ENCODE measurements at regions not wholly inside any gene's neighbourhood (a gene's known extent, or its start where the extent isn't known, plus 50 kb on each side); places are given as distances from the start of the nearest gene placed in this dataset.
"Not testable (repeated sequence)": the region's sequence is repeated elsewhere in the genome, so short reads cannot be mapped to it uniquely, and the experiment has no call there.

- H4K20me1 ChIP-seq (ENCODE audit: insufficient read depth); H2AFZ ChIP-seq (ENCODE audit: low read depth); H3K36me3 ChIP-seq (replicated peaks in 1 of 2; ENCODE audit: control insufficient read depth in 1 of 2, insufficient read depth in 2 of 2, low read length in 1 of 2); H3K27ac ChIP-seq (ENCODE audit: low read depth in 2 of 2, low read length in 1 of 2); H3K79me2 ChIP-seq (ENCODE audit: insufficient read depth); H3F3A ChIP-seq (replicated peaks; ENCODE audit: insufficient read depth); H3K4me2 ChIP-seq; H3K4me1 ChIP-seq (ENCODE audit: control insufficient read depth in 1 of 2, insufficient read depth in 2 of 2, low read depth in 1 of 2, low read length in 1 of 2); POLR2A ChIA-PET; H3K4me3 ChIP-seq (ENCODE audit: low read depth in 2 of 2, low read length in 1 of 2); H3K9me2 ChIP-seq; H3K9ac ChIP-seq; H3K27me3 ChIP-seq (ENCODE audit: insufficient read depth); DNase-seq; H3K9me3 ChIP-seq: not testable (repeated sequence)
- CTCF ChIA-PET, result interaction anchor here (0.9 kb wide), 1 partner anchor 174 kb away, joined by 4 read pairs; no protein-coding TSS in a partner anchor
- WGBS (ENCODE audit: low lambda C conversion rate), result 52% methylated on average over 5 of the region's 5 CpGs
Measured at GRCh38 chr1:98552576-98553074, 108.9 kb upstream of the SNX7 start.

GRCh38 chr1:98550076-98550475 is 111.4 kb upstream of the SNX7 start:
- WGBS (ENCODE audit: low lambda C conversion rate), result 23% methylated on average over 1 of the region's 1 CpG
- Histone ChIP-seq H3K9me3 (no peaks in the 10 kb centered on the region), H3K79me2 (ENCODE audit: insufficient read depth) (no peaks in the 10 kb centered on the region), H2AFZ (ENCODE audit: low read depth) (no peak overlapping the region), H3K27ac (ENCODE audit: low read depth in 2 of 2, low read length in 1 of 2) (no peak overlapping the region), H3K4me3 (ENCODE audit: low read depth in 2 of 2, low read length in 1 of 2) (no peak overlapping the region), H3K4me2 (no peak overlapping the region), H3K36me3 (replicated peaks in 1 of 2; ENCODE audit: control insufficient read depth in 1 of 2, insufficient read depth in 2 of 2, low read length in 1 of 2) (no peaks in the 10 kb centered on the region), H3K4me1 (ENCODE audit: control insufficient read depth in 1 of 2, insufficient read depth in 2 of 2, low read depth in 1 of 2, low read length in 1 of 2) (no peaks in the 10 kb centered on the region), H3K9me2 (no peaks in the 10 kb centered on the region), H3F3A (replicated peaks; ENCODE audit: insufficient read depth) (peaks cover 2% of the 10 kb centered on the region), H3K27me3 (ENCODE audit: insufficient read depth) (no peaks in the 10 kb centered on the region), H3K9ac (no peak overlapping the region), H4K20me1 (ENCODE audit: insufficient read depth) (no peaks in the 10 kb centered on the region)
- POLR2A ChIA-PET, result no interaction called here
- CTCF ChIA-PET, result no interaction called here
- no peak for DNase-seq
- no peak for TF ChIP-seq YY1 (IDR thresholded peaks at IDR 0.05; ENCODE audit: low read depth)
- no peak for TF ChIP-seq ELF1 (IDR thresholded peaks at IDR 0.05)
- no peak for TF ChIP-seq MXI1 (IDR thresholded peaks at IDR 0.05; ENCODE audit: low read depth, low read length)
- TF ChIP-seq RAD21 (IDR thresholded peaks at IDR 0.05; ENCODE audit: low read length), result no peak
- no peak for TF ChIP-seq MEF2A (IDR thresholded peaks at IDR 0.05; ENCODE audit: borderline replicate concordance, low read depth)
- no peak for TF ChIP-seq TAF1 (IDR thresholded peaks at IDR 0.05; ENCODE audit: borderline replicate concordance, low read depth, low read length)
- no peak for TF ChIP-seq EP300 (IDR thresholded peaks at IDR 0.05; ENCODE audit: borderline replicate concordance in 1 of 2, low read depth in 1 of 2, low read length in 1 of 2)
- TF ChIP-seq NRF1 (IDR thresholded peaks at IDR 0.05; ENCODE audit: low read depth, low read length), result no peak
- no peak for TF ChIP-seq FOXM1 (IDR thresholded peaks at IDR 0.05; ENCODE audit: low read depth)
- TF ChIP-seq MAX (IDR thresholded peaks at IDR 0.05; ENCODE audit: low read depth), result no peak
- TF ChIP-seq REST (IDR thresholded peaks at IDR 0.05; ENCODE audit: low read depth, low read length), result no peak
- no peak for TF ChIP-seq CHD2 (IDR thresholded peaks at IDR 0.05; ENCODE audit: low read length, partially characterized antibody)
- no peak for TF ChIP-seq TEAD4 (IDR thresholded peaks at IDR 0.05; ENCODE audit: borderline replicate concordance, insufficient read depth)
